Naive thymus-derived CD4-positive, alpha-beta T cell (primary cell): ENCODE measurements at regions not wholly inside any gene's neighbourhood (a gene's known extent, or its start where the extent isn't known, plus 50 kb on each side); places are given as distances from the start of the nearest gene placed in this dataset.

ENCODE experiments used
- ATAC-seq: fragments of 150-1000 bp; cut with Tn5 transposase; 2 replicates; pipeline ENCODE4 v1.10.0; 2021; ENCODE audit warnings: mild to moderate bottlenecking, moderate library complexity
- CTCF ChIA-PET: fragments of 350-600 bp; sonication (Branson Sonifier 250); formaldehyde crosslinking; loops from one replicate; lab custom pipeline; 2021; ENCODE audit warnings: antibody characterized with exemption; lab: Charles Lee
- POLR2A ChIA-PET: fragments of 350-600 bp; sonication (Branson Sonifier 250); formaldehyde crosslinking; loops from one replicate; lab custom pipeline; 2021; ENCODE audit warnings: antibody characterized with exemption, inconsistent platforms; lab: Charles Lee
- DNase-seq, 9 donors: peaks; one replicate each; pipeline versions ENCODE4 v3.0.0 to v3.0.0-alpha.2; 2020 to 2022; ENCODE audit warnings: mixed read lengths in 1 of 9
- H3K27ac ChIP-seq: one replicate; pipeline ENCODE4 v1.7.0; 2013; ENCODE audit warnings: mild to moderate bottlenecking, low read depth, low read length, moderate library complexity
- H3K27me3 ChIP-seq, 2 donors: one replicate each; pipeline ENCODE4 v1.7.0; 2013; ENCODE audit warnings: low read length in 2 of 2, mild to moderate bottlenecking in 2 of 2, moderate library complexity in 2 of 2; ENCODE audit not compliant: control insufficient read depth in 2 of 2, insufficient read depth in 2 of 2
- H3K36me3 ChIP-seq, 3 experiments: 1 replicate in 2 of 3; 2 replicates in 1 of 3; pipeline ENCODE4 v1.7.0; 2013; ENCODE audit warnings: low read length in 3 of 3, mild to moderate bottlenecking in 3 of 3, moderate library complexity in 1 of 3; ENCODE audit not compliant: insufficient read depth in 3 of 3, control insufficient read depth in 2 of 3
- H3K4me1 ChIP-seq, 2 donors: one replicate each; pipeline ENCODE4 v1.7.0; 2013; ENCODE audit warnings: low read length in 2 of 2, mild to moderate bottlenecking in 2 of 2, moderate library complexity in 1 of 2; ENCODE audit not compliant: control insufficient read depth in 2 of 2, insufficient read depth in 2 of 2
- H3K4me3 ChIP-seq: 2 replicates; pipeline ENCODE4 v1.7.0; 2013; ENCODE audit warnings: mild to moderate bottlenecking, low read length
- H3K9me3 ChIP-seq, 3 experiments: 1 replicate in 2 of 3; 2 replicates in 1 of 3; pipeline ENCODE4 v1.7.0; 2013; ENCODE audit warnings: low read length in 3 of 3; ENCODE audit not compliant: control insufficient read depth in 2 of 3
- H3K27ac Mint-ChIP-seq, 9 donors: one replicate each; pipeline ENCODE4 v1.8.0; 2020 to 2022; ENCODE audit warnings: mixed read lengths in 9 of 9, mild to moderate bottlenecking in 8 of 9, moderate library complexity in 5 of 9, inconsistent platforms in 2 of 9
- H3K27me3 Mint-ChIP-seq, 5 donors: one replicate each; pipeline ENCODE4 v1.8.0; 2021 to 2022; ENCODE audit warnings: mixed read lengths in 5 of 5, mild to moderate bottlenecking in 1 of 5
- H3K36me3 Mint-ChIP-seq, 5 donors: one replicate each; pipeline ENCODE4 v1.8.0; 2020 to 2022; ENCODE audit warnings: mixed read lengths in 5 of 5, mild to moderate bottlenecking in 3 of 5, inconsistent platforms in 1 of 5
- H3K4me1 Mint-ChIP-seq, 7 donors: one replicate each; pipeline ENCODE4 v1.8.0; 2020 to 2022; ENCODE audit warnings: mixed read lengths in 7 of 7, mild to moderate bottlenecking in 3 of 7, inconsistent platforms in 1 of 7
- H3K4me3 Mint-ChIP-seq, 10 donors: one replicate each; pipeline ENCODE4 v1.8.0; 2020 to 2022; ENCODE audit warnings: mild to moderate bottlenecking in 10 of 10, mixed read lengths in 10 of 10, moderate library complexity in 6 of 10, inconsistent platforms in 2 of 10
- H3K9me3 Mint-ChIP-seq, 11 donors: one replicate each; pipeline ENCODE4 v1.8.0; 2020 to 2022; ENCODE audit warnings: mixed read lengths in 11 of 11, mild to moderate bottlenecking in 4 of 11, inconsistent platforms in 1 of 11, moderate library complexity in 1 of 11
- intact Hi-C, 2 donors: fragments of 100-400 bp; cut with micrococcal nuclease; formaldehyde crosslinking; loops; one replicate each; pipeline ENCODE4 v1.15.1; 2023

DNA sequence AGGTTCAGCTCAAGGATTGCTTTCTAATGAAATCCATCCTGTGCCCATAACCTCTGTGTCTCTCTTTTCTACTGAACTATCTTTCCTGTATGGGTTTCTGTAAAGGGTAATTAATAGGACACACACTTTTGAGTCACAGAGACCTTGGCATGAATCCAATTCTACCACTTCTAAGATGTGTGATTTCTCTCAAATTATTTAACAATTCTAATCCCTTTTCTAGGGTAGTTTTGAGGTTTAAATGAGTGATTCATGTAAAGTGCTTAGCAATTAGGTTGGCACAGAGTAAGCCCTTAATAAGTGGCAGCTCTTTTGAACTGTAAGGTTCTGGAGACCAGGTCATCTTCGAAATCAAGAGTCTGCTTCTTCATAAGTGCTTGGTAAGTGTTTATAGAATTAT is 202.7 kb downstream of the RASSF9 start:
- no peak for DNase-seq
- POLR2A ChIA-PET, result no interaction called here
- ATAC-seq, result no peak

DNA sequence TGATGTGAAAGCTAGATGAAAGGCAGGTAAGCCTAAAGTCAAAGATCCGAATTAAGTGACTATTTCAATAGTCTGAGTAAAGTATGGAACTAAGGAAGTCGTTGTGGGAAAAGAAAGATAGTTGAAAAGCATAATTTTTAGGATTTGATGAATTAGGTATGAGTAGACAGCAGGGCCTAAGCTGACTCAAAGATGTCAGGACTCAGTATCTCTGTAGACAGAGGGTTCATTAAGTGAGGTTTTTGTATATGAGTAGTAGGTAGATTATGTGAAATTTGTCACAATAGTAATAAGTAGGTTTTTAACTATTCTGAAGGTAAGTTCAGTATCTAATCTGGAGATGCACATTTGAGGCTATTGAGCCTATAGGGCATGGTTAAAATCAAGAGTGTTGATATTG is 196.4 kb downstream of the RASSF9 start:
- no peak overlapping the region for H3K4me3 Mint-ChIP-seq
- Histone ChIP-seq H3K27me3 (no peaks in the 10 kb centered on the region), H3K4me1 (no peaks in the 10 kb centered on the region), H3K27ac (no peak overlapping the region), H3K9me3 (no peaks in the 10 kb centered on the region), H3K4me3 (no peak overlapping the region), H3K36me3 (no peaks in the 10 kb centered on the region)
- intact Hi-C loops, result no loop called here
- DNase-seq (no peak), ATAC-seq (no peak)
- H3K27ac Mint-ChIP-seq, result no peak overlapping the region
- no peaks in the 10 kb centered on the region for H3K36me3 Mint-ChIP-seq
- POLR2A ChIA-PET, result no interaction called here
- H3K9me3 Mint-ChIP-seq, result peaks cover 0 to 19% (median 0%) of the 10 kb centered on the region in 11 donors
- no peaks in the 10 kb centered on the region for H3K27me3 Mint-ChIP-seq
- CTCF ChIA-PET, result interaction anchor here (0.6 kb wide), 1 partner anchor 892 kb away, joined by 4 read pairs; no protein-coding TSS in a partner anchor
- H3K4me1 Mint-ChIP-seq, result no peaks in the 10 kb centered on the region

More for the DNA sequence above, 202.7 kb downstream of the RASSF9 start:
- CTCF ChIA-PET, result no interaction called here
- Mint-ChIP-seq H3K27ac (no peak overlapping the region), H3K4me1 (no peaks in the 10 kb centered on the region), H3K36me3 (no peaks in the 10 kb centered on the region), H3K9me3 (peaks cover 0 to 19% (median 2%) of the 10 kb centered on the region in 11 donors), H3K27me3 (no peaks in the 10 kb centered on the region), H3K4me3 (no peak overlapping the region)
- H3K27me3 ChIP-seq, result no peaks in the 10 kb centered on the region
- H3K4me1 ChIP-seq, result no peaks in the 10 kb centered on the region
- intact Hi-C loops, result no loop called here
- no peaks in the 10 kb centered on the region for H3K9me3 ChIP-seq
- H3K36me3 ChIP-seq, result no peaks in the 10 kb centered on the region
- no peak overlapping the region for H3K27ac ChIP-seq
- no peak overlapping the region for H3K4me3 ChIP-seq

DNA sequence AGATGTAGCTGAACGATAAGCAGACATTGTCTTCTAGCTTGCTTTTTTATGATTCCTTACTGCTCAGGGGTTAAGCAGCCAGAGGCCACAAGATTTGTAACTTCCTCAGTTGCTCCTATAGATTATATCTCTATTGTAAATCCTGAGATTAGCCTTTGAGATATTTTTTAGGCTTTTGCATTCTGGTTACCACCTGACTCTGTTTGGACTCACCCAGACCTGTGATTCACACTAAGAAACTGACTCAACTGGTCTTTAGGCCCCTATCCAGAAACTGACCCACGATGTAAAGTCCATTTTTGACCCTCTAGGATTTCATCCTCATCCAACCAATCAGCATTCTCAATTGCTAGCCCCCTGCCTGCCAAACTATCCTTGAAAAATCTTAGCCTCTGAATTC is 194.4 kb downstream of the RASSF9 start:
- no peaks in the 10 kb centered on the region for H3K36me3 Mint-ChIP-seq
- no peaks in the 10 kb centered on the region for H3K4me1 Mint-ChIP-seq
- ChIA-PET POLR2A (no interaction called here), CTCF (no interaction called here)
- Histone ChIP-seq H3K27ac (no peak overlapping the region), H3K9me3 (no peaks in the 10 kb centered on the region), H3K4me1 (no peaks in the 10 kb centered on the region), H3K27me3 (no peaks in the 10 kb centered on the region), H3K4me3 (no peak overlapping the region), H3K36me3 (no peaks in the 10 kb centered on the region)
- H3K27ac Mint-ChIP-seq, result no peak overlapping the region
- H3K4me3 Mint-ChIP-seq, result no peak overlapping the region
- intact Hi-C loops, result no loop called here
- DNase-seq (no peak), ATAC-seq (no peak)
- peaks cover 0 to 14% (median 0%) of the 10 kb centered on the region in 11 donors for H3K9me3 Mint-ChIP-seq
- no peaks in the 10 kb centered on the region for H3K27me3 Mint-ChIP-seq

DNA sequence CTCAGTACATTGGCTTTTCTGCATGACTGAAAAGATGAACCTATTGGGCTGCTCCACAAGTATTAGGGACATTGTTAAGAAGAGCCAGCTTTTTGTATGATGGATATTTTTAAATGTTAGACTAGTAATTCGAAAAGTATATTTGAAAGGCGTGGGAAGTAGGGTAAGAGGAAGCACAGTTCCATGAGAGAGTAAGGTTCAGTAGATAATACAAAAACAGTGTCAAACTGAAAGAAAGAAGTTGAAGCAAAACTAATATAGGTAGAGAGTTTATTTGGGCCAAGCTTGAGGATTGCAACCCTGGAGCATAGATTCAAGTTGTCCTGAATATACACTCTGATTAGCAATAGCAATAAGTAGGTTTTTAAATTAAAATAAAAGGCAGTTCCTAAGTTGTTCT is 193.9 kb downstream of the RASSF9 start:
- Mint-ChIP-seq H3K36me3 (no peaks in the 10 kb centered on the region), H3K27me3 (no peaks in the 10 kb centered on the region)

GRCh38 chr12:85642808-85643207 is 193.4 kb downstream of the RASSF9 start:
- Mint-ChIP-seq H3K9me3 (peaks cover 0 to 9% (median 0%) of the 10 kb centered on the region in 11 donors), H3K4me1 (no peaks in the 10 kb centered on the region), H3K4me3 (no peak overlapping the region), H3K27me3 (no peaks in the 10 kb centered on the region), H3K27ac (no peak overlapping the region), H3K36me3 (no peaks in the 10 kb centered on the region)
- no peaks in the 10 kb centered on the region for H3K27me3 ChIP-seq
- intact Hi-C loops, result no loop called here
- ATAC-seq (no peak), DNase-seq (no peak)
- H3K4me1 ChIP-seq, result no peaks in the 10 kb centered on the region
- no peaks in the 10 kb centered on the region for H3K36me3 ChIP-seq
- ChIA-PET CTCF (interaction anchor here (0.6 kb wide), 1 partner anchor 41 kb away, joined by 3 read pairs; no protein-coding TSS in a partner anchor), POLR2A (no interaction called here)
- H3K27ac ChIP-seq, result no peak overlapping the region
- H3K4me3 ChIP-seq, result no peak overlapping the region
- H3K9me3 ChIP-seq, result no peaks in the 10 kb centered on the region

More for the DNA sequence above, 193.9 kb downstream of the RASSF9 start:
- Histone ChIP-seq H3K27ac (no peak overlapping the region), H3K27me3 (no peaks in the 10 kb centered on the region), H3K4me3 (no peak overlapping the region), H3K4me1 (no peaks in the 10 kb centered on the region), H3K36me3 (no peaks in the 10 kb centered on the region), H3K9me3 (no peaks in the 10 kb centered on the region)
- ChIA-PET CTCF (interaction anchor here (0.6 kb wide), 1 partner anchor 40 kb away, joined by 3 read pairs; no protein-coding TSS in a partner anchor), POLR2A (no interaction called here)
- no peak overlapping the region for H3K4me3 Mint-ChIP-seq
- H3K9me3 Mint-ChIP-seq, result peaks cover 0 to 11% (median 0%) of the 10 kb centered on the region in 11 donors
- no peak overlapping the region for H3K27ac Mint-ChIP-seq
- no peaks in the 10 kb centered on the region for H3K4me1 Mint-ChIP-seq
- intact Hi-C loops, result no loop called here
- ATAC-seq (no peak), DNase-seq (no peak)

- H3K4me1 ChIP-seq, result no peaks in the 10 kb centered on the region
- ATAC-seq (no peak), DNase-seq (no peak)
- H3K36me3 ChIP-seq, result no peaks in the 10 kb centered on the region
- CTCF ChIA-PET, result no interaction called here
- Mint-ChIP-seq H3K9me3 (peaks cover 0 to 8% (median 0%) of the 10 kb centered on the region in 11 donors), H3K4me3 (no peak overlapping the region), H3K27me3 (no peaks in the 10 kb centered on the region), H3K36me3 (no peaks in the 10 kb centered on the region), H3K4me1 (no peaks in the 10 kb centered on the region), H3K27ac (no peak overlapping the region)
- POLR2A ChIA-PET, result no interaction called here
- no peaks in the 10 kb centered on the region for H3K9me3 ChIP-seq
- no peak overlapping the region for H3K4me3 ChIP-seq
- intact Hi-C loops, result no loop called here
- H3K27ac ChIP-seq, result no peak overlapping the region
- H3K27me3 ChIP-seq, result no peaks in the 10 kb centered on the region
Measured at GRCh38 chr12:85644508-85644907, 191.7 kb downstream of the RASSF9 start.

GRCh38 chr12:85653731-85654455 is 182.3 kb downstream of the RASSF9 start:
- CTCF ChIA-PET, result no interaction called here

More at GRCh38 chr12:85653731-85654455, 182.3 kb downstream of the RASSF9 start:
- DNase-seq (no peak), ATAC-seq (no peak)
- Mint-ChIP-seq H3K4me3 (no peak overlapping the region), H3K9me3 (peaks cover 3 to 29% (median 15%) of the 10 kb centered on the region in 11 donors), H3K27me3 (no peaks in the 10 kb centered on the region), H3K4me1 (no peaks in the 10 kb centered on the region), H3K36me3 (peaks cover 0 to 4% (median 0%) of the 10 kb centered on the region in 5 donors), H3K27ac (no peak overlapping the region)
- POLR2A ChIA-PET, result no interaction called here
- H3K4me1 ChIP-seq, result no peaks in the 10 kb centered on the region
- H3K27me3 ChIP-seq, result no peaks in the 10 kb centered on the region
- peaks cover 0 to 5% (median 0%) of the 10 kb centered on the region in 3 experiments for H3K9me3 ChIP-seq
- no peak overlapping the region for H3K4me3 ChIP-seq
- no peaks in the 10 kb centered on the region for H3K36me3 ChIP-seq
- no peak overlapping the region for H3K27ac ChIP-seq
- intact Hi-C loops, result no loop called here
